NCI-H1048 (cell line): ENCODE measurements at regions not wholly inside any gene's neighbourhood (a gene's known extent, or its start where the extent isn't known, plus 50 kb on each side); places are given as distances from the start of the nearest gene placed in this dataset.

Source experiments
- DNase-seq: peaks from one replicate; lab custom pipeline; 2025; lab: John Stamatoyannopoulos, UW

GRCh38 chr2:129071531-129071930, 752.9 kb upstream of the HS6ST1 start:
- DNase-seq, result no peak

- no peak for DNase-seq
Observed at GRCh38 chr2:129074298-129074920, 755.7 kb upstream of the HS6ST1 start.

- no peak for DNase-seq
Observed at GRCh38 chr2:129078548-129078947, 759.9 kb upstream of the HS6ST1 start.

GRCh38 chr2:129080715-129081476, 762.2 kb upstream of the HS6ST1 start:
- no peak for DNase-seq

- no peak for DNase-seq
Observed at GRCh38 chr2:129085386-129085785, 766.7 kb upstream of the HS6ST1 start.

GRCh38 chr2:129087133-129087813, 768.6 kb upstream of the HS6ST1 start:
- DNase-seq, result no peak

- no peak for DNase-seq
Observed at GRCh38 chr2:129091620-129092019, 773.0 kb upstream of the HS6ST1 start.

- DNase-seq, result no peak
Observed at GRCh38 chr2:129092956-129093355, 774.3 kb upstream of the HS6ST1 start.

GRCh38 chr2:129101186-129101585, 782.5 kb upstream of the HS6ST1 start:
- DNase-seq, result no peak

- no peak for DNase-seq
Observed at GRCh38 chr2:129103936-129104878, 785.5 kb upstream of the HS6ST1 start.

- DNase-seq, result no peak
Observed at GRCh38 chr2:129112181-129112580, 793.5 kb upstream of the HS6ST1 start.

- no peak for DNase-seq
Observed at GRCh38 chr2:129113776-129114175, 795.1 kb upstream of the HS6ST1 start.

- no peak for DNase-seq
Observed at GRCh38 chr2:129117434-129117833, 798.8 kb upstream of the HS6ST1 start.

- no peak for DNase-seq
Observed at GRCh38 chr2:129118296-129118695, 799.6 kb upstream of the HS6ST1 start.

- no peak for DNase-seq
Observed at GRCh38 chr2:129129087-129129486, 810.4 kb upstream of the HS6ST1 start.

- DNase-seq, result no peak
Observed at GRCh38 chr2:129133692-129134641, 815.3 kb upstream of the HS6ST1 start.

- DNase-seq, result no peak
Observed at GRCh38 chr2:129135017-129135416, 816.3 kb upstream of the HS6ST1 start.

- no peak for DNase-seq
Observed at GRCh38 chr2:129139380-129139779, 820.7 kb upstream of the HS6ST1 start.

GRCh38 chr2:129142465-129142864, 823.8 kb upstream of the HS6ST1 start:
- no peak for DNase-seq

GRCh38 chr2:129144082-129144791, 825.6 kb upstream of the HS6ST1 start:
- DNase-seq, result no peak
